IPS-18a (cell line): ENCODE measurements at regions not wholly inside any gene's neighbourhood (a gene's known extent, or its start where the extent isn't known, plus 50 kb on each side); places are given as distances from the start of the nearest gene placed in this dataset.

Source experiments
- H3K27ac ChIP-seq: one replicate; pipeline ENCODE4 v1.5.1; 2013; ENCODE audit warnings: low read length
- H3K27me3 ChIP-seq: one replicate; pipeline ENCODE4 v1.6.1; 2013; ENCODE audit warnings: mild to moderate bottlenecking, low read length; ENCODE audit not compliant: control insufficient read depth, insufficient read depth
- H3K36me3 ChIP-seq: one replicate; pipeline ENCODE4 v1.6.1; 2013; ENCODE audit warnings: low read depth, low read length; ENCODE audit not compliant: control insufficient read depth
- H3K4me1 ChIP-seq: one replicate; pipeline ENCODE4 v1.6.1; 2013; ENCODE audit warnings: low read depth, low read length; ENCODE audit not compliant: control insufficient read depth
- H3K4me3 ChIP-seq: one replicate; pipeline ENCODE4 v1.5.1; 2013; ENCODE audit warnings: low read length
- H3K9ac ChIP-seq: one replicate; pipeline ENCODE4 v1.6.1; 2013; ENCODE audit warnings: mild to moderate bottlenecking, low read length, moderate library complexity
- H3K9me3 ChIP-seq: one replicate; pipeline ENCODE4 v1.6.1; 2013; ENCODE audit warnings: low read depth, low read length; ENCODE audit not compliant: control insufficient read depth

- no peak overlapping the region for H3K9ac ChIP-seq
- no peak overlapping the region for H3K27ac ChIP-seq
- no peaks in the 10 kb centered on the region for H3K9me3 ChIP-seq
- no peaks in the 10 kb centered on the region for H3K4me1 ChIP-seq
- no peaks in the 10 kb centered on the region for H3K27me3 ChIP-seq
- no peaks in the 10 kb centered on the region for H3K36me3 ChIP-seq
- H3K4me3 ChIP-seq, result no peak overlapping the region
Observed at GRCh38 chr4:146022541-146022940, 83.9 kb upstream of the ZNF827 start.

GRCh38 chr4:146018247-146018646, 79.6 kb upstream of the ZNF827 start:
- Histone ChIP-seq H3K36me3 (no peaks in the 10 kb centered on the region), H3K4me3 (no peak overlapping the region), H3K9ac (no peak overlapping the region), H3K27ac (no peak overlapping the region), H3K27me3 (no peaks in the 10 kb centered on the region), H3K9me3 (no peaks in the 10 kb centered on the region), H3K4me1 (no peaks in the 10 kb centered on the region)

- Histone ChIP-seq H3K27ac (no peak overlapping the region), H3K36me3 (no peaks in the 10 kb centered on the region), H3K9me3 (no peaks in the 10 kb centered on the region), H3K9ac (no peak overlapping the region), H3K4me1 (no peaks in the 10 kb centered on the region), H3K4me3 (no peak overlapping the region), H3K27me3 (no peaks in the 10 kb centered on the region)
Observed at GRCh38 chr4:146004730-146005129, 66.1 kb upstream of the ZNF827 start.

DNA sequence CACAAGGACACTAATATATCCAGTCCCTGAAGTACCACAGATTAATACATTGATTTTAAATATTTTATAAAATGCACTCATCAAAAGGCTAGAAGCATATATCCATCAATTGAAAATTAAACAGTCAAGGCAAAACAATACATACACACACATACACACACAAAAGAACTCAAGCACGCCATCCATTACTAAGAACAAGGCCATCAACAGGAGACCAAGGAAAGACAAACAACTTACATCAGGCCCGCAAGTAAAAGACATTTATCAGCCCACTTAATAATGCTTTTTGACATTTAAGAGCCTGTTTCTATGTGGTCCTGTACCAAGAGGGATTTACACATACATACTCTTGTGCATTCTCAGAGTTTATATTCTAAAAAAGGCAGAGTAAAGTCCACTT, 50.0 kb upstream of the ZNF827 start:
- H3K4me3 ChIP-seq, result no peak overlapping the region
- no peak overlapping the region for H3K27ac ChIP-seq
- no peak overlapping the region for H3K9ac ChIP-seq
- no peaks in the 10 kb centered on the region for H3K9me3 ChIP-seq
- H3K4me1 ChIP-seq, result no peaks in the 10 kb centered on the region
- H3K27me3 ChIP-seq, result no peaks in the 10 kb centered on the region
- no peaks in the 10 kb centered on the region for H3K36me3 ChIP-seq
